Lung (tissue), 11 donors: ENCODE measurements at regions not wholly inside any gene's neighbourhood (a gene's known extent, or its start where the extent isn't known, plus 50 kb on each side); places are given as distances from the start of the nearest gene placed in this dataset.

Source experiments
- ATAC-seq: fragments of 200-7000 bp; cut with Tn5 transposase; one replicate; pipeline ENCODE4 v1.9.1; 2020; ENCODE audit warnings: moderate number of reproducible peaks; ENCODE audit not compliant: insufficient read depth, low FRiP score
- DNase-seq, 3 donors: peaks; one replicate each; pipeline ENCODE4 v3.0.0-alpha.2; 2013 to 2017
- H3K27ac ChIP-seq, 2 donors: one replicate each; pipeline ENCODE4 v1.5.1; 2013; ENCODE audit warnings: mild to moderate bottlenecking in 2 of 2, moderate library complexity in 2 of 2, control low read depth in 1 of 2, inconsistent platforms in 1 of 2, low read depth in 1 of 2, low read length in 1 of 2
- H3K27me3 ChIP-seq, 3 donors: one replicate each; pipeline ENCODE4 v1.5.1; 2013; ENCODE audit warnings: low read length in 2 of 3; ENCODE audit not compliant: control insufficient read depth in 3 of 3, insufficient read depth in 3 of 3
- H3K36me3 ChIP-seq, 4 donors: one replicate each; pipeline ENCODE4 v1.5.1; 2013; ENCODE audit warnings: low read length in 4 of 4, mild to moderate bottlenecking in 1 of 4, moderate library complexity in 1 of 4; ENCODE audit not compliant: control insufficient read depth in 4 of 4, insufficient read depth in 4 of 4
- H3K4me1 ChIP-seq, 5 donors: one replicate each; pipeline ENCODE4 v1.5.1; 2013; ENCODE audit warnings: low read length in 5 of 5, mild to moderate bottlenecking in 2 of 5, moderate library complexity in 1 of 5; ENCODE audit not compliant: control insufficient read depth in 5 of 5, insufficient read depth in 5 of 5
- H3K4me3 ChIP-seq: one replicate; pipeline ENCODE4 v1.5.1; 2013; ENCODE audit warnings: mild to moderate bottlenecking, control low read depth, moderate library complexity
- H3K9ac ChIP-seq, 2 donors: one replicate each; pipeline ENCODE4 v1.5.1; 2013; ENCODE audit warnings: low read length in 2 of 2, control low read depth in 1 of 2; ENCODE audit not compliant: insufficient read depth in 1 of 2
- H3K9me3 ChIP-seq, 4 donors: one replicate each; pipeline ENCODE4 v1.5.1; 2013; ENCODE audit warnings: low read length in 3 of 4, mild to moderate bottlenecking in 1 of 4, moderate library complexity in 1 of 4; ENCODE audit not compliant: control insufficient read depth in 4 of 4, insufficient read depth in 3 of 4
- WGBS, 2 donors: extraction: QIAGEN DNeasy Blood & Tissue Kit; methylation state at CpG; one replicate each; pipeline ENCODE4 v1.1.7; 2013; 5-methylcytosine and 5-hydroxymethylcytosine counted together
- TF ChIP-seq, protein P1 (sequence below): IDR thresholded peaks from 2 replicates; pipeline ENCODE4 v1.5.1; 2012; ENCODE audit warnings: mild to moderate bottlenecking; ENCODE audit errors: control extremely low read depth, extremely low read depth
- donor health status: control.
- donor health status: control.
- donor health status: Bipolar disorder and iron deficiency.
- donor health status: healthy.
- donor health status: DM: yes; HTN: yes; CAD: no.

DNA sequence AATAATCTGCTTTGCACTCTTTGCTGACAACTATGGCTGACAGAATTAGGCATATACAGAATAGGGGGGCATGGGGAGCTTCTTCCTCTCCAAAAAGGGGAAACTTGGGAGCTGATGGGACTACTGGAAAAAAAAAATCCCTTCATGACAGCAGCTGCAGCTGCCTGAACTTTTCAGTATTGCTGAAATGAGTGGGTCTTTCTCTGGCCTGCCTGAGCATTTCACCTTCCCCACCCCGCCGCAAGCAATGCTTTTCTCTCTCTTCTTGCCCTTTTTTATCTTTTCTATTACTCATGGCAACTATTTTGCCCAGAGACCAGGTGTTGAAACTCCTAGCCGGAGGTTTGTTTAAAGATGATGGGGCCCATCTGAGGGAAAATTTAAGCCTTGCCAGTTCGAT is 244.9 kb downstream of the SEMA3D start:
- Histone ChIP-seq H3K4me3 (no peak overlapping the region), H3K27me3 (no peaks in the 10 kb centered on the region), H3K4me1 (no peaks in the 10 kb centered on the region), H3K9ac (no peak overlapping the region), H3K9me3 (no peaks in the 10 kb centered on the region), H3K27ac (no peak overlapping the region), H3K36me3 (no peaks in the 10 kb centered on the region)
- TF ChIP-seq, protein P1, sequence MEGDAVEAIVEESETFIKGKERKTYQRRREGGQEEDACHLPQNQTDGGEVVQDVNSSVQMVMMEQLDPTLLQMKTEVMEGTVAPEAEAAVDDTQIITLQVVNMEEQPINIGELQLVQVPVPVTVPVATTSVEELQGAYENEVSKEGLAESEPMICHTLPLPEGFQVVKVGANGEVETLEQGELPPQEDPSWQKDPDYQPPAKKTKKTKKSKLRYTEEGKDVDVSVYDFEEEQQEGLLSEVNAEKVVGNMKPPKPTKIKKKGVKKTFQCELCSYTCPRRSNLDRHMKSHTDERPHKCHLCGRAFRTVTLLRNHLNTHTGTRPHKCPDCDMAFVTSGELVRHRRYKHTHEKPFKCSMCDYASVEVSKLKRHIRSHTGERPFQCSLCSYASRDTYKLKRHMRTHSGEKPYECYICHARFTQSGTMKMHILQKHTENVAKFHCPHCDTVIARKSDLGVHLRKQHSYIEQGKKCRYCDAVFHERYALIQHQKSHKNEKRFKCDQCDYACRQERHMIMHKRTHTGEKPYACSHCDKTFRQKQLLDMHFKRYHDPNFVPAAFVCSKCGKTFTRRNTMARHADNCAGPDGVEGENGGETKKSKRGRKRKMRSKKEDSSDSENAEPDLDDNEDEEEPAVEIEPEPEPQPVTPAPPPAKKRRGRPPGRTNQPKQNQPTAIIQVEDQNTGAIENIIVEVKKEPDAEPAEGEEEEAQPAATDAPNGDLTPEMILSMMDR = no peak
- ATAC-seq (no peak), DNase-seq (no peak)
- 84 to 92% methylated on average over 4 of the region's 4 CpGs for WGBS, 2 donors

DNA sequence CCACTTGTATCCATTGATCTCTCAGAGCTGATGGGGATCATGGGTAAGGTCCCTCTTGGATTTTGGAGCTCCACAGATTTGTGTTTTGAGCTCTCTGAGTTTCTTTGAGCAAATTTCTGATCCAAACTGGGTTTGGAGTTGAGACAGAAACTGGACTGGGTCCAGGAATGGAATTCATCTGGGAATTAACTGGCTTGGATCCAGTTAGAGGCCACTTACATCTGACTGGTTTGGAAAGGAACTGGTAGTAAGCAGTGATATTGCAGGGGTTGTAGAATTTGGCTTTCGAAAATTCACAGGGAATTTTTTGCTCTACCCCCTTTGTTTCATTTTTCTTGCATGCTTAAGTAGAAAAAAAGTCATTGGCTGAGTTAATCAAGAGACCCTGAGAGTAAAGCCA is 245.6 kb downstream of the SEMA3D start:
- Histone ChIP-seq H3K9me3 (no peaks in the 10 kb centered on the region), H3K36me3 (no peaks in the 10 kb centered on the region), H3K27me3 (no peaks in the 10 kb centered on the region), H3K4me3 (no peak overlapping the region), H3K27ac (no peak overlapping the region), H3K9ac (no peak overlapping the region), H3K4me1 (no peaks in the 10 kb centered on the region)
- TF ChIP-seq, protein P1 = no peak
- WGBS, 2 donors = 72 to 85% methylated on average over 1 of the region's 1 CpG
- no peak for DNase-seq
- ATAC-seq = no peak

DNA sequence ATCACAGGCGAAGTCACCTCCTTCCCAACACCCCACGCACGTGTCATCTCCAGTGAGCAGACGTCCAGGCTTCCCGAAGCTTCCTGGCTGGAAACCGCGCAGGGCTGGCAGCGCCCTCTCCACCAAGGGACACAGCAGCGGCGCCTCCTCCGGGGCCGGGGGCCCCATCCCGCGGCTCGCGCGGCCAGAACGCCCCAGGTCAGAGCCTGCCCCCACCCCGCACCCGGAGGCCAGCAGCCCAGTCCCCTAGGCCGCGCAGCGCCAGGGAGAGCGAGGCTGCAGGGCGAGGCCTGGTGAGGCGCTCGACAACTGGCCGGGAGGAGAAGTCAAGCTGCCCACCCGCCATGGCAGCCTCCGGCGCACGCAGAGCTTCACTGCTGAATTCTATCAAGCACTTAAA is 247.0 kb downstream of the SEMA3D start:
- no peak overlapping the region for H3K27ac ChIP-seq
- WGBS, 2 donors = 94 to 96% methylated on average over 32 of the region's 32 CpGs
- H3K27me3 ChIP-seq = no peaks in the 10 kb centered on the region
- H3K4me3 ChIP-seq = peak overlapping the region; percentile 18
- no peak overlapping the region for H3K9ac ChIP-seq
- ATAC-seq (no peak), DNase-seq (no peak)
- H3K9me3 ChIP-seq = no peaks in the 10 kb centered on the region
- TF ChIP-seq, protein P1 = no peak
- H3K36me3 ChIP-seq = no peaks in the 10 kb centered on the region
- no peaks in the 10 kb centered on the region for H3K4me1 ChIP-seq

DNA sequence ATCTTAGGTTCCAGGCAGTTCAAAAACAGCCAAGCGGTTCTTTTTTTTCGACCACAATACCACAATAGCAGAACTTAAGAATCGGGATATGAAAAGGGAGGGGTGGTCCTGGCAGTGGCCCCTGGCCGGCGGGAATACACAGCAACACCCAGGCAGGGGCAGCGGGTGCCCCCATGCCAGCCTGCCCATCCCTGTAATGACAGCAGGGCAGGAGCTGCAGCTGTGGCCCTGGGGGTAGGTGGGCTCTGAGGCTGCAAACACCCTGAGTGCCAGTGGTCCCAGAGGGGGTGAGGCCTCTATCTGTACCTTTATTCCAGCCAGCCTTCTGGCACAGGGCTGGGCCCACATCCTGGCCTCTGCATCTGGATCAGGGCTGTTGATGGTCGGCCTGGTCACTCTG is 247.4 kb downstream of the SEMA3D start:
- TF ChIP-seq, protein P1 = no peak
- H3K36me3 ChIP-seq = no peaks in the 10 kb centered on the region
- DNase-seq = no peak
- no peaks in the 10 kb centered on the region for H3K9me3 ChIP-seq
- whole genome bisulfite sequencing, 2 donors = 92% methylated on average over 7 of the region's 7 CpGs
- no peak overlapping the region for H3K27ac ChIP-seq
- no peaks in the 10 kb centered on the region for H3K4me1 ChIP-seq
- ATAC-seq = no peak
- H3K4me3 ChIP-seq = no peak overlapping the region
- no peak overlapping the region for H3K9ac ChIP-seq
- H3K27me3 ChIP-seq = no peaks in the 10 kb centered on the region
